M059J (cell line): ENCODE measurements at regions not wholly inside any gene's neighbourhood (a gene's known extent, or its start where the extent isn't known, plus 50 kb on each side); places are given as distances from the start of the nearest gene placed in this dataset.
"Not testable (repeated sequence)": the region's sequence is repeated elsewhere in the genome, so short reads cannot be mapped to it uniquely, and the experiment has no call there.

Experiments
- DNase-seq: peaks from one replicate; pipeline ENCODE4 v3.0.0-alpha.2; 2012; ENCODE audit warnings: low read depth

DNA sequence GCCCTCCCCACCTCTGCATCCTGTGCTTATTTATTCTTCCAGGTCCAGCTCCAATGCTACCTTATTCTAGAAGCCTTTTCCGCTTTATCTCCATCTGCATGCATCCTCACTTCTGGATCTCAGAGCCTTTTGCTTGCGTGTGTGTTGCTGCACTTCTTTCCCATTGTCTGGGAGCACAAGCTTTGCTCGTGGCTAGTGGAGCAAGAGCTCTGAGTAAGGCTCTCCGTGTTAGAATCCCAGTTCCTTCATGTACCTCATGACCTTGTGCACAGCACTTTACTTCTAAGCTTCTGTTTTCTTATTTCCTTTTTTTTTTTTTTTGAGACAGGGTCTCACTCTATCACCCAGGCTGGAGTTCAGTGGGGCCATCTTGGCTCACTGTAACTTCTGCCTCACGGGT lies 140.0 kb upstream of the POU3F1 start:
- DNase-seq, result no peak

GRCh38 chr1:38185913-38186312 lies 139.3 kb upstream of the POU3F1 start:
- DNase-seq, result no peak

GRCh38 chr1:38183747-38184146 lies 137.2 kb upstream of the POU3F1 start:
- no peak for DNase-seq

DNA sequence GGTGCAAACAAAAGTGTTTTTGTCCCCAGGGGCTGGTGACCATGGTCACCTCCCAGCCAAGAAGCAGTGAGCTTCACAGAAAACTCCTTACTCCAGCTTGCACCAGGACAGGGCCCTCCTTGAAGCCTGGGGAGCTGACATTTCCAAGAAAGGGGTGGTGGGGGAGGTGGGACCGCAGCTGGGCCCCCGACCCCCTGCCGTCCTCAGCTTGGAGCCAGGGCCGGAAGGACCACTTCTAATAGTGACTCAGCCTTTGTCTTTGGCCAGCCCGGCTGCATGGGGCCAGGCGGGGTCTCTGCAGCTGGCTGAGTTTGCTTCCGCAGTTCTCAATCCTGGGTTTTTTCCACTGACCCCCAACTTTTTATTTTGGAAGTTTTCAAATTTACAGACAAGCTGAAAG lies 136.5 kb upstream of the POU3F1 start:
- DNase-seq, result no peak

DNA sequence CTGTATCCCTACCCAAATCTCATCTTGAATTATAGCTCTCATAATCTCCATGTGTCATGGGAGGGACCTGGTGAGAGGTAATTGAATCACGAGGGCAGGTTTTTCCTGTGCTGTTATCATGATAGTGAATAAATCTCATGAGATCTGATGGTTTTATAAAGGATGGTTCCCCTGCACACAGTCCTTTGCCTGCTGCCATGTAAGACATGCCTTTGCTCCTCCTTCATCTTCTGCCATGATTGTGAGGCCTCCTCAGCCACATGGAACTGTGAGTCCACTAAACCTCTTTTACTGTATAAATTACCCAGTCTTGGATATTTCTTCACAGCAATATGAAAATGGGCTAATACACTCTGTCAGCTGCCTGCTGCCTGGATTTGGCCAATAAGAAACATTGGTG lies 133.8 kb upstream of the POU3F1 start:
- DNase-seq, result not testable (repeated sequence)

DNA sequence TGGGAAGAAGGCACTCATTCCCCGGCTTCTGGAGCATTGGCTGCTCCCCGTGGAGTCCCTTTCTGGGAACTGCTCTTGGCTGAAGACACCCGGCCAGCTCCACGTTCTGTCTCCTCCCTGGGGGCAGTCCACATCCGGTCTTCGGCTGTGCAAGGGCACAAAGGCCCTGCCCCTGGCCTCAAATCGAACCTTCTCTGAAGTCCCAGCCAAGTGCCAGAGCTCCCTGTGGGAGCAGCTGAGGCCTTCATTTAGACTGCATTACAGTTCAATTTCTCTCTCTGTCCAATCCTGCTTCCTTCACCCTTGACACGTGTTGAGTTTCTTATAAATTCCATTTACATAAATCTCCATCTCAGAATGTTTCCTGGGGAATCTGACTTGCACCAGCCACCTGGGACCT lies 132.9 kb upstream of the POU3F1 start:
- no peak for DNase-seq

DNA sequence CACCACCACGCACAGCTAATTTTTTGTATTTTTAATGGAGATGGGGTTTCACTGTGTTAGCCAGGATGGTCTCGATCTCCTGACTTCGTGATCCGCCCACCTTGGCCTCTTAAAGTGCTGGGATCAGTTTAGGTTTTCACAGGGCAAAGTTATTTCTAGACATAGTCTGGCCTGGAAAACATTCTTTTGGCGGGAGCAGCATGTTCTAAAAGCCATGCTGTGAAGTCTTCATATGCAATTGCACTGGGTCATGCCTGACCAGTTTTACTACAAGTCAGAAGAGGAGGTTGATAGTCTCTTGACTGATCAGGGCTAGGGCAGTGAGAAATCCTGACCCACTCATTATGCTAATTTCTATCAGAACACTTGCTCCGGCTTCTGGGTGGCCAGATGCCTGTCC lies 131.6 kb upstream of the POU3F1 start:
- DNase-seq, result no peak

DNA sequence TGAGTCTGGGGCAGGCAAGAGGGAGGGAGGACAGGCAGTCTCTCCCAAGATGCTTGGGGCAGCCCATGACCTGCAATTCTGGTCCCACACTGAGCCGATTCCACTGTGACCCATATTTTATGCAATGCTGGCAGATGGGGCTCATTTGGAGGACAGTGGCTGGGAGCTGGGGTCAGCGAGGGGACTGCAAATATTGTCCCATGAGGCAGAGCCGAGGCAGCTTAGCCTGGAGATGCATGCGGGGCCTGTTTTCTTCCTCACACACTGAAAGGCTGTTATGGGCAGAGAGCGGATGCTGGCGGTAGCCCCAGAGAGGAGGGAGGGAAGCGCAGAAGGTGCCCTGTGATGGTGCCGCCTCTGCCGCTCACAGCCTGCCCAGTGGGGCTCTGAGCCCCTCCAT lies 128.5 kb upstream of the POU3F1 start:
- DNase-seq, result no peak

GRCh38 chr1:38173848-38174247 lies 127.3 kb upstream of the POU3F1 start:
- DNase-seq, result no peak

DNA sequence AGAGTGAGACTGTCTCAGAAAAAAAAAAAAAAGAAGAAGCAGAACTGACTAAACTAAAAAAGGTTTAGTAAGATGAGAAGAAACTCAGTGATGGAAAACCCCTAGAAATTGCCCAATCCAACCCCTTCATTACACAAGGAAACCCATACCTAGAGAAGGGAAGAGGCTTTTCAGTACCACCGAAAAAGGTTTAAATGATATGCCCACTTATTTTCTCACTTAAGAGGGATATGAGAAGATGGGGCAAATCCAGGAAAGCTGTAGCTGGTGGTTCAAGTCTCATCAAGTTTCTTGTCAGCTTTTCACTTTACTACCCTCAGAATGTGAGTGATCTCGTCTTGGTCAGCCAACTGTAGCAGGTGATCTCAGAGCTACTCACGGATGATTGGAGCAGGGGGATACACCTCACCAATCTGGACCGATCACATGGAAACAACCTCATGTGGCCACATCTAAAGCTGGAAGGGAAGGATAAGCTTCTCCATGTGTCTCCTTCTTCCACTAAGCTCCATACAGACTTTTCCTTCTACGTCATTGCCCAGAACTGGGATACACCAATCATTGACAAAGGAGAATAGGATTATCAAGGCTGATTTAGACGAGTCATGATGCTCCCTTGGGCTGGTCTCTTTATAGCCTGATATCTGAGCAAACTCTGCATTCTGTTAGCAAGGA lies 126.7 kb upstream of the POU3F1 start:
- DNase-seq, result no peak

GRCh38 chr1:38169121-38169520 lies 122.5 kb upstream of the POU3F1 start:
- DNase-seq, result no peak

DNA sequence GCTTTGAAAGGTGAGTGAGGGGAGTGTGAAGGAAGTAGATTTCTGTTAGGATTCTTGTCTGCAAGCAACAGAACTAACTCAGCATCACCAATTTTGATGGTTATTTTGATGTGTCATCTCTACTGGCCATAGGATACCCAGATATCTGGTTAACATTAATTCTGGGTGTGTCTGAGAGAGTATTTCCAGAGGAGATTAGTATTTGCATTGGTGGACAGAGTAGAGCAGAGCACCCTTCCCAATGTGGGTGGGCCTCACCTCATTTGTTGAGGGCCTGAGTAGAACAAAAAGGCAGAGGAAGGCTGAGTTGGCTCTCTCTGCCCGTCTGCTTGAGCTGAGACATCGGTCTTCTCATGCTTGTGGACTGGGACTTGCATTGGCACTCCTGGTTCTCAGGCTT lies 121.8 kb upstream of the POU3F1 start:
- DNase-seq, result no peak

DNA sequence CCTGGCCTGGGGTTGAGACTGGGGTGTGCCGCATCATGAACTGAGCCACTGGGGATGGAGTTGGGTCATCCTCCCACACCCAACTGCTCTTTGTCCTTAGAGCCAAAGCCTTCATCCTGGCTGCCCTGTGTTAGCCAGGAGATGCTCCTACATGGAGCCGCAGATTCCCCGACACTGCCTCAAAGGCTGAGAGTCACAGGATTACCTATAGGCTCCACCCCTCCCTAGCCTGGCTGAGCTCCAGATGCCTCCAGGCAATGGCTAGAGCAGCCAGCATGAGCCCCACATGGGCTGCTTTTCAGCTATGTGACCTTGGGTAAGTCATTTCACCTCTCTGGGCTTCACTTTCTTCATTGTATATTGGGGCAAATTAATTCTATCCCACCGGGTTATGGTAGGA lies 119.9 kb upstream of the POU3F1 start:
- no peak for DNase-seq

GRCh38 chr1:38153778-38154470 lies 107.3 kb upstream of the POU3F1 start:
- DNase-seq, result no peak

DNA sequence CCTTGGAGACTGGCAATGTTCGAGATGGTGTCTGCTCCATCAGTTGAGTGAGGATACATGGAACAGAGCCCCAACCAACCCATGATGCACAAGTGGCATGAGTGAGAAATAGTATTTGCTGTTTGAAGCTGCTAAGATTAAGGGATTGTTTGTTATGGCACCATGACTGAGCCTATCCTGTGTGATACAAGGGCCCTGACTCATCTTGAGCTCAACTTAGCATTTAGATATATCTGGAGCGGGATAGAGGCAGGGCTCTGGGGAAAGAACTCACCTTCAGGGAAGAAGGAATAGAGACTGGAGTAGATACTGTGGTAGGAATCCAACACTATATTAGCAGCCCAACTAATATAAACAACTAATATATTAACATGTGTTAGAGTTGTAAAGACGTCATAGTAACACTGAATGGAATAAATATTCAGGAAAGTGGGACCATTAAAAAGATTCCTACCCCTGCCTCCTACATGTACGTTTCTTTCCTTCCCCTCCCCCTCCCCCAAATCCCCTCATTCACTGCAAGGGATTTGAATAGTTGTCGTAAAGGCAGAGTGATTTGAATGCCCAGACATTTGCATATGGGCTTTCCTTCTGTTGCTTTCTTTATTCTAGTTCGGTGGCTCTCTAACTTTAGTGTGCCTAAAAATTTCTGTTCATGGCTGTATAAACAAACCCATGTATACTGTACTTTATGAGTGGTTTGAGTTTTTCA lies 106.6 kb upstream of the POU3F1 start:
- DNase-seq, result no peak

- peak; percentile 13 for DNase-seq
Observed at GRCh38 chr1:38152351-38153065, 105.9 kb upstream of the POU3F1 start.

DNA sequence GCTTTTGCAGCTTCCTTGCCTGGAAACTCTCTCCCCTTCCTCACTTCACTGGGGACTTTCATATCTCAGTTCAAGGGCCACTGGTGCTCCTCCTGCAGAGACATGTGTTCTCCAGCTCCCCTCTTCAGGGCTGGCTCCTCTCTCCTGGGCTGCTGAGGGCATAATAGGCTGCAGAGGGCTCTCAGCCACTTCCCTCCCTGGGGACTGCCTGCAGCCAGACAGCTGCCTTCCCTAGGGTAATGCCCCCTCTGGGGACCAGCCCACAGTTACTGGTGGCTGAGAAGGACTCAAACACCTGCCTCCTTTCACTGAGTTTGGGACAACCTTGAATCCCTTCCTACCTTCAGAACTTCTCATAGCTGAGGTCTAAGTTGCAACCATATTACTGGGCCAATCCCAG lies 104.8 kb upstream of the POU3F1 start:
- no peak for DNase-seq

GRCh38 chr1:38146079-38146478 lies 99.5 kb upstream of the POU3F1 start:
- not testable (repeated sequence) for DNase-seq

- DNase-seq, result no peak
Observed at GRCh38 chr1:38142606-38143005, 96.0 kb upstream of the POU3F1 start.

DNA sequence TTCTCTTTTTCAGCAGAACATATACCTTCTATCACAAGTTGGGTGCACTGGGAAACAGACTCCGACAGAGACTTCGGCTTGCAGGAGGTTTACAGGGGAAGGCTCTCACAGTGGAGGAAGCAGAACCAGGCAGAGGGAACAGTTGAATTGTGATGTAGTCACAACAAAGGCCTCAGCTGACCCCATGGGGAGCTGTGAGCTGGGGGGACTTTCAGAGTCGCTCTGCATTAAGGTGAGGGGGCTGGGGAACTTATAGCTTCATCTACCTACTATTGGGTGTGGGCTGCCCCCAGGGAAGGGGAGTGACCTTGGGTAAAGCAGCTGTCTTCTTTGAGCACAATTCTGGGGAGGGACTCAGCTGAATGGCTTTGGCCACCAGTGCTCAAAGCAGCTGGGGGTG lies 94.9 kb upstream of the POU3F1 start:
- DNase-seq, result no peak

DNA sequence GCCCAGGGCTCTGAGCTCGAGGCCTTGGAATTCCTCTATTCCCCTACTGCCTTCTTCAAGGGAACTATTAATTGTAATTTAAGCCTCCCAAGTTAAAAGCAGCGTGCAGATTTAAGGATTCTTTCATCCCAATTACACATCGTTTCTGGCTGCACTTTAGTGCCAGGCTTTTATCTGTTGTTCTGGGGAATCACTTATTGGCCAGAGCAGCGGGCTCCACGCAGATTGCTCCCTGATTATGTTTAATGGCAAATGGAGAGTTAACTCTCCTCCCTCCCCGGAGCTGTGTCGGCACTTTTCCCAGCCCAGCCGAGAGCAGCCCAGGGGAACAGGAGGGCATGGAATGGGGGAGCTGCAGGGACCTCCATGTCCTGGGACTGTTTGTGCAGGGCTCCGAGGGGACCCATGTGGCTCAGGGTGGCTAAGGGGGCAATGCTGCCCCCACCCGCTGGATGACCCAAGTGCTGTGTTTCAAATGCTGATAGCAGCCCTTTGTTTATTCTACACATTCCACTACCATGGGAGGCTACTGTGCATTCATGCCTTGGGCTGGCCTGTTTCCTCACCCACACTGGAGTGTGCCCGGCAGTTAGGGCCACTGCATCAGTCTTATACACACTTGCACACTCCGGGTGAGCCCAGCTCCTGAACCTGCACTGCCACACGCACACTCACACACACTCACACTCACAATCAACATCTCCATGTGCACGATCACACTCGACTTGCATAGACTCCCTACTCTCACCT lies 93.3 kb upstream of the POU3F1 start:
- peak; percentile 46 for DNase-seq
